ENCODE measurements at regions not wholly inside any gene's neighbourhood (a gene's known extent, or its start where the extent isn't known, plus 50 kb on each side); places are given as distances from the start of the nearest gene placed in this dataset.

DNA sequence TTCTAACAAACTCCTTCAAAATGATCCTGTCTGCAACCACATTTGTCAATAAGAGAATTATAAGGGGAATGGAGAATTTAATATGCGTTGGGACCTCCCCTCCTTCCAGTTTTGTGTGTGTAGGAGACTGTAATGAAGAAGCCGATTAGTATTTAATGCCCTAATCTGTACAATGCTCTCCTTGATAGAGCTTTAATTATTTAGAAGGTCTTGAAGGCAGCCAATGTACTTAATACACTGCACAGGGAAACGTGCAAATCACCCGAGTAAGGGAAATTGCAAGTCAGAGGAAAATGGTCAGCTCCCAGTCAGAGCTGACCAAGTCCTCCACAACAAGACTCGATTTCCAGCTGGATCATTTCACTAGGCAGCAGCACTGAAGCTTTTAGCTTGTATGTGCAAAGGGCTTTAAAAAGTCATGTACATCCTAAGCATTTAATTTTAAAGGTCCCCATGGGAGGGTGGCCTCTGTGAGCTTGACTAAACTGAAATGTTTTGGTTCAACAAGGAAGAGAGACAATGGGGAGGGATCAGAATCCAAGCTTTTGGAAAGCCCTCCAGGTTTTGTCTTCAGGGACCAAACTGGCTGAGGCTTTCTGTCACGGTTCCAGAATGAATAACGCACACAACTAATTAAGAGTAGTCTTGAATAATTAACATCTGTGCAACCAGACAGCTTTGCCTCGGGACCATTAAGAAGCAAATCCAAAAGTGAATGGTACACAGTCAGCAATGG lies 159.8 kb upstream of the MITF start:
- Histone ChIP-seq H3K4me3 (no peak overlapping the region), H3K36me3 (no peaks in the 10 kb centered on the region), H3K27ac (no peak overlapping the region), H3K27me3 (peaks cover 0 to 10% of the 10 kb centered on the region in 2 donors), H3K9me3 (no peaks in the 10 kb centered on the region), H3K4me1 (no peaks in the 10 kb centered on the region)
- TF ChIP-seq, protein P1, sequence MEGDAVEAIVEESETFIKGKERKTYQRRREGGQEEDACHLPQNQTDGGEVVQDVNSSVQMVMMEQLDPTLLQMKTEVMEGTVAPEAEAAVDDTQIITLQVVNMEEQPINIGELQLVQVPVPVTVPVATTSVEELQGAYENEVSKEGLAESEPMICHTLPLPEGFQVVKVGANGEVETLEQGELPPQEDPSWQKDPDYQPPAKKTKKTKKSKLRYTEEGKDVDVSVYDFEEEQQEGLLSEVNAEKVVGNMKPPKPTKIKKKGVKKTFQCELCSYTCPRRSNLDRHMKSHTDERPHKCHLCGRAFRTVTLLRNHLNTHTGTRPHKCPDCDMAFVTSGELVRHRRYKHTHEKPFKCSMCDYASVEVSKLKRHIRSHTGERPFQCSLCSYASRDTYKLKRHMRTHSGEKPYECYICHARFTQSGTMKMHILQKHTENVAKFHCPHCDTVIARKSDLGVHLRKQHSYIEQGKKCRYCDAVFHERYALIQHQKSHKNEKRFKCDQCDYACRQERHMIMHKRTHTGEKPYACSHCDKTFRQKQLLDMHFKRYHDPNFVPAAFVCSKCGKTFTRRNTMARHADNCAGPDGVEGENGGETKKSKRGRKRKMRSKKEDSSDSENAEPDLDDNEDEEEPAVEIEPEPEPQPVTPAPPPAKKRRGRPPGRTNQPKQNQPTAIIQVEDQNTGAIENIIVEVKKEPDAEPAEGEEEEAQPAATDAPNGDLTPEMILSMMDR (IDR thresholded peaks at IDR 0.05), result no peak
- no peak for DNase-seq
- intact Hi-C loops (cut with DNase I; ENCODE audit: low total_unique reads), result no loop called here

DNA sequence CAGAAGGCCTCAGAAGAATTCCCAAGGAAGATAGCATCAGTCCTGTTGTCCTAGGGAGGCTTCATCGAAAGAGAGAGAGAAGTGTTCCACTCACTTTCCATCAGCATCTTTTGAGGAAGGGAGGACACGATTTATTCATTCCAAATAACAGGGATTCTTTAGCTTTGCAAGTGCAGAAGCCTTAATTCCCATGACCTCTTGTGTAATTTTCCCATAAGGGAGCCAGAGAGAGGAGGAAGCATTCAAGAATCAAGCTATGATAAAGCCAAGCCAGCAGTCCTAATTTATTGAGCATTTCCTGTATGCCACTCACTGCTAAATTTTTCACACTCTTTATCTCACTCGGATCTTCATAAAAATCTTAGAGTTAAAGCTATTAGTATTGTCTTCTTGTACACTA lies 169.7 kb upstream of the MITF start:
- TF ChIP-seq, protein P1 (IDR thresholded peaks at IDR 0.05), result no peak

DNA sequence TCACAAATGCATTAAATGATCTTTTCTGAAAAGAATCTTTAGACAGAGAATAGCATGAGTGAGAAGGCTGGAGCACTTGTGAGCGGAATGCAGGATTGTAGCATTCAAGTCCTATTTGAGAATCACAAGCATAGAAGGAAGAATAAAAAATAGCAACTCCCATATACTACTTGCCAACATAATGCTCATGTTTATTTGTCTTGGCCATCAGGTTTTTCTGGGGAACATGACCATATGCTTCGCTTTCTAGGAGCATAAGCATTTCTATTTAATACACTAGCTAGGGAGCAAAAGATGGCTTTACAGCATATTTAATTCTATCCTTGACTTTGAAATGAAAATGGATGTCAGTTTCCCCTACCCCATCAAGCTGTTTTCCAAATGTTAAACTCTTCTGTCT lies 170.3 kb upstream of the MITF start:
- H3K36me3 ChIP-seq, result no peaks in the 10 kb centered on the region
- H3K27ac ChIP-seq, result no peak overlapping the region
- no peak overlapping the region for H3K4me3 ChIP-seq
- intact Hi-C loops (cut with DNase I; ENCODE audit: low total_unique reads), result no loop called here
- no peaks in the 10 kb centered on the region for H3K9me3 ChIP-seq
- TF ChIP-seq, protein P1 (IDR thresholded peaks at IDR 0.05), result no peak
- H3K4me1 ChIP-seq, result no peaks in the 10 kb centered on the region
- H3K27me3 ChIP-seq, result no peaks in the 10 kb centered on the region
- no peak for DNase-seq

More for the DNA sequence above, 169.7 kb upstream of the MITF start:
- intact Hi-C loops (cut with DNase I; ENCODE audit: low total_unique reads), result no loop called here
- Histone ChIP-seq H3K9me3 (no peaks in the 10 kb centered on the region), H3K27ac (no peak overlapping the region), H3K4me3 (no peak overlapping the region), H3K27me3 (no peaks in the 10 kb centered on the region), H3K4me1 (no peaks in the 10 kb centered on the region), H3K36me3 (no peaks in the 10 kb centered on the region)
- no peak for DNase-seq

DNA sequence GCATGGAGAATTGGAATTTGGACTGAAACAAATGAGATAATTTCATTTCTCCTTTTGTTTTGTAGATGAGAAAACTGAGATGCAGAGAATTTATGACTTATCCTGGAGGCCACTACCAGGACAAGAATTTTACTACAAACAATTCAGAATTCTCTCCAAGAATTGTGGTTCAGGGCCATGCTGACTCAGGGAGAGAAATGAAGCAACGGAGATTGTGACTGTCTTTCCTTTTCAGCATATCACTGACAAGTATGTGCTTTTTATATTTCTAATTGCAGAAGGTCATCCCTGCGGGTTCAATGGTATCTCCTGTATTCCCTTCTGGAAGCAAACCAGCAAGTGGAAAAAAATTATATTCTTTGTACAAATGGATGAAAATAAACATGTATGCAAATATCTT lies 170.8 kb upstream of the MITF start:
- no peaks in the 10 kb centered on the region for H3K36me3 ChIP-seq
- H3K4me1 ChIP-seq, result no peaks in the 10 kb centered on the region
- DNase-seq, result no peak
- no peaks in the 10 kb centered on the region for H3K9me3 ChIP-seq
- no peak overlapping the region for H3K4me3 ChIP-seq
- TF ChIP-seq, protein P1 (IDR thresholded peaks at IDR 0.05), result no peak
- H3K27ac ChIP-seq, result no peak overlapping the region
- intact Hi-C loops (cut with DNase I; ENCODE audit: low total_unique reads), result no loop called here
- H3K27me3 ChIP-seq, result no peaks in the 10 kb centered on the region

DNA sequence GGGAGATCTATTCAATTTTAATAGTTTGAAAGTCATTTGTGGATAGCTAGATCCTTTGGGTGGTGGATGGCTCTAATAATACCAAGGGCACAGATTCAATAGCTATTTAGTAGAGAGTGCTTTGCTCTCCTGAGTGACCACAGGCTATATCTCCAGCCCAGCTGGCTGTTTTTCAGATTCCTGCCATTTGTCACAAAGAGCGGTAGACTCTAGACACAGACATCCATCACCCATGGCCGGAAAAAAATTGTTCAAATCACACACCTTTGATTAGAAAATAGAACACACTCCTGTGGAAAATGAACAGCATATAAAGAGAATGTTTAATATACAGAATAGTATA lies 171.6 kb upstream of the MITF start:
- Histone ChIP-seq H3K36me3 (no peaks in the 10 kb centered on the region), H3K27ac (no peak overlapping the region), H3K9me3 (no peaks in the 10 kb centered on the region), H3K4me1 (no peaks in the 10 kb centered on the region), H3K4me3 (no peak overlapping the region), H3K27me3 (no peaks in the 10 kb centered on the region)
- TF ChIP-seq, protein P1 (IDR thresholded peaks at IDR 0.05), result no peak
- intact Hi-C loops (cut with DNase I; ENCODE audit: low total_unique reads), result no loop called here
- no peak for DNase-seq

All from tibial artery (tissue), 4 donors.